ENCODE measurements at regions not wholly inside any gene's neighbourhood (a gene's known extent, or its start where the extent isn't known, plus 50 kb on each side); places are given as distances from the start of the nearest gene placed in this dataset.

DNA sequence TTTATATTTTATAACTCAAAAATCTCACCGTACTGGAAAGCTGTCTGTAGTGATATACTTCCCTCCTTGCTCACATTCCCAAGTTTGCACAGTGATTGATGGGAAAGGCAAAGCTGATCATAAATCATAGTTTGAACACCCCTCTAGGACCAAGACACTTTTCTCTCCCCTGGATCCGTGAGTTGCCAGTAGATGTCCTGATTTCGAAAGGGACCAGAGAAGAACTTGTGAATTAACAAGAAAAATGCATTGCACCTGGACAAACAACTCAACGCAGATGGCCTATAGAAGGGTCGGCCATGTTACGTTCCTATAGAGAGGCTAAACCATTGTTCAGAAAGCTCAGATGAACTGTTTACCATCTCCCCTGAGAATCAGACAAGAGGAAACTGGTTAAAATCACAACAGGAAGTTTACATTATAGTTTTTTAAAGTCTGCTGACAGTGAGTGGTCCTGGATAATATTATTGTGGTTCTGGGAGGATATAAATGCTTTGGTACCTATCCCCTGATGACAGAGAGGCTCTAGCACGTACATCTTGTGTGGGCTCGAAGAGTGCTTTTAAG lies 124.0 kb upstream of the SLC45A1 start:
- no peaks in the 10 kb centered on the region for H3K9me3 ChIP-seq (replicated peaks; ENCODE audit: control insufficient read depth, low read depth, low read length)
- DNase-seq, result no peak
- 58% methylated on average over 4 of the region's 8 CpGs for WGBS (ENCODE audit: insufficient coverage)
- no peaks in the 10 kb centered on the region for H3K36me3 ChIP-seq (ENCODE audit: control insufficient read depth, insufficient read depth, low read length)
- no peak overlapping the region for H3K4me3 ChIP-seq (ENCODE audit: low read length)
- peaks cover 3% of the 10 kb centered on the region for H3K4me1 ChIP-seq (ENCODE audit: control insufficient read depth, insufficient read depth, low read length)
- no peaks in the 10 kb centered on the region for H3K27me3 ChIP-seq (ENCODE audit: control insufficient read depth, insufficient read depth, low read length)
- H3K27ac ChIP-seq (ENCODE audit: low read length), result no peak overlapping the region

- H3K36me3 ChIP-seq (ENCODE audit: control insufficient read depth, insufficient read depth, low read length), result no peaks in the 10 kb centered on the region
- peaks cover 3% of the 10 kb centered on the region for H3K4me1 ChIP-seq (ENCODE audit: control insufficient read depth, insufficient read depth, low read length)
- H3K27ac ChIP-seq (ENCODE audit: low read length), result no peak overlapping the region
- H3K27me3 ChIP-seq (ENCODE audit: control insufficient read depth, insufficient read depth, low read length), result no peaks in the 10 kb centered on the region
- H3K9me3 ChIP-seq (replicated peaks; ENCODE audit: control insufficient read depth, low read depth, low read length), result no peaks in the 10 kb centered on the region
- WGBS (ENCODE audit: insufficient coverage), result 71% methylated on average over 2 of the region's 9 CpGs
- no peak overlapping the region for H3K4me3 ChIP-seq (ENCODE audit: low read length)
- DNase-seq, result no peak
Measured at GRCh38 chr1:8191474-8191873, 126.4 kb upstream of the SLC45A1 start.

DNA sequence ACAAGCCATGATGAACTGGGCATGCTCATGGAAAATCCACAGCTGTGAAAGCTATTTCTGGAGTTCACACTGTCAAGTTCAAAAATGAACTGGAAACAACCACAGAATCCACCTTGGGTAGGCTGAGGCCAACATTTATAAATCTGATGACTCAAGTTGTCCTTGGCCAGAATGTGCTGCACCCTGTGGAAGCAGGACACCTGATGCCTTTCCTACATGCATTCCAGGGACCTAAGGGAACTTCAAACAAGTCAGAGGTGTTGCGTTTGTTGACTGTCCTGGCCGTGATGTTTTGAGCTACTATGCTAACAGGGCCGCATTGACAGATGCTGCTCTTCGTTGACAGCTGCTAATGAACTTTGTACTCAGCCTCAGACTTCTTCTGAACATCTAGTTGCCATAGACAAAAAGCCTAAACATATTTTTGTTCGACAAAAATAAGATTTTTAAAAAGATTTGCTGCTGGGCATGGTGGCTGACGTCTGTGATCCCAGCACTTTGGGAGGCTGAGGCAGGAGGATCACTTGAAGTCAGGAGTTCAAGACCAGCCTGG lies 127.9 kb upstream of the SLC45A1 start:
- no peaks in the 10 kb centered on the region for H3K27me3 ChIP-seq (ENCODE audit: control insufficient read depth, insufficient read depth, low read length)
- 47% methylated on average over 5 of the region's 6 CpGs for WGBS (ENCODE audit: insufficient coverage)
- peaks cover 3% of the 10 kb centered on the region for H3K4me1 ChIP-seq (ENCODE audit: control insufficient read depth, insufficient read depth, low read length)
- DNase-seq, result peak; percentile 75
- no peaks in the 10 kb centered on the region for H3K9me3 ChIP-seq (replicated peaks; ENCODE audit: control insufficient read depth, low read depth, low read length)
- no peaks in the 10 kb centered on the region for H3K36me3 ChIP-seq (ENCODE audit: control insufficient read depth, insufficient read depth, low read length)
- no peak overlapping the region for H3K4me3 ChIP-seq (ENCODE audit: low read length)
- H3K27ac ChIP-seq (ENCODE audit: low read length), result no peak overlapping the region

DNA sequence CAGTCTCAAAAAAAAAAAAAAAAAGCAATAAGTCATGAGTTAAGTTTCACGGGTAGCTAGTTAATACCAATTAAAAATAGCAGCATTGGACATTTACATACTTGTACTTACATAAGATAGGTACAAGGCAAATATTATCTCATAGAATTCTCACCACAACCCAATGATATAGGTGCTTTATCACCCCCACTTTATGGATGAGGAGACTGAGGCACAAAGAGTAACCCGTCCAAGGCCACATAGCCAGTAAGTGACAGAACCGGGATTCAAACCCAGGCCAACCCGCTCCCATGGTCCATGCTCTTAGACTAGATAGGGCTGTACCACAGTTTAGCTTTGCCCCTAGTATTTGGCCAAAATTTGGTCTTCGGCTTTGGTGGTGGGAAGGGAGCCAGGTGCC lies 132.5 kb upstream of the SLC45A1 start:
- Histone ChIP-seq H3K27me3 (ENCODE audit: control insufficient read depth, insufficient read depth, low read length) (no peaks in the 10 kb centered on the region), H3K27ac (ENCODE audit: low read length) (no peak overlapping the region), H3K9me3 (replicated peaks; ENCODE audit: control insufficient read depth, low read depth, low read length) (no peaks in the 10 kb centered on the region), H3K36me3 (ENCODE audit: control insufficient read depth, insufficient read depth, low read length) (no peaks in the 10 kb centered on the region), H3K4me3 (ENCODE audit: low read length) (no peak overlapping the region), H3K4me1 (ENCODE audit: control insufficient read depth, insufficient read depth, low read length) (peaks cover 3% of the 10 kb centered on the region)
- WGBS (ENCODE audit: insufficient coverage), result 100% methylated on average over 1 of the region's 5 CpGs
- DNase-seq, result no peak

DNA sequence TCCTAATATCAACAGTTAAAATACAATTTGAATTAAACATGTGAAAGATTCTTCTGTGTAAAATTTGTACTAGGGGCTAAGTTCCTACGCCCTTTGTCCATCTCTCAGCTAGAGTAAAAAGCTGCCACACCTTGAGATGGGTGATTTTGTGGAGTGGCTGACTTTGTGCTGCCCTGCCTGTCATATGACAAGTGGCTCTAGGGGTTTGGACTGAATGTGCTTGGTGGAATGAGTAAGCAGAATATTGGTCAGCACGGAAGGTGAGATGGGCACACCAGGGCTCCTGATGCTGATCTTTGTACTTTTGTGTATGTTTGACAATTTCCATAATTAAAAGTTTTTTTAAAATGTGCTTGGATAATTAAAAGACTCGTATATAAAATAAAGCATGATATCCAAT lies 133.6 kb upstream of the SLC45A1 start:
- Histone ChIP-seq H3K9me3 (replicated peaks; ENCODE audit: control insufficient read depth, low read depth, low read length) (peaks cover 2% of the 10 kb centered on the region), H3K27me3 (ENCODE audit: control insufficient read depth, insufficient read depth, low read length) (no peaks in the 10 kb centered on the region), H3K36me3 (ENCODE audit: control insufficient read depth, insufficient read depth, low read length) (no peaks in the 10 kb centered on the region), H3K4me1 (ENCODE audit: control insufficient read depth, insufficient read depth, low read length) (no peaks in the 10 kb centered on the region), H3K27ac (ENCODE audit: low read length) (no peak overlapping the region), H3K4me3 (ENCODE audit: low read length) (no peak overlapping the region)
- DNase-seq, result no peak
- 67% methylated on average over 1 of the region's 3 CpGs for WGBS (ENCODE audit: insufficient coverage)

DNA sequence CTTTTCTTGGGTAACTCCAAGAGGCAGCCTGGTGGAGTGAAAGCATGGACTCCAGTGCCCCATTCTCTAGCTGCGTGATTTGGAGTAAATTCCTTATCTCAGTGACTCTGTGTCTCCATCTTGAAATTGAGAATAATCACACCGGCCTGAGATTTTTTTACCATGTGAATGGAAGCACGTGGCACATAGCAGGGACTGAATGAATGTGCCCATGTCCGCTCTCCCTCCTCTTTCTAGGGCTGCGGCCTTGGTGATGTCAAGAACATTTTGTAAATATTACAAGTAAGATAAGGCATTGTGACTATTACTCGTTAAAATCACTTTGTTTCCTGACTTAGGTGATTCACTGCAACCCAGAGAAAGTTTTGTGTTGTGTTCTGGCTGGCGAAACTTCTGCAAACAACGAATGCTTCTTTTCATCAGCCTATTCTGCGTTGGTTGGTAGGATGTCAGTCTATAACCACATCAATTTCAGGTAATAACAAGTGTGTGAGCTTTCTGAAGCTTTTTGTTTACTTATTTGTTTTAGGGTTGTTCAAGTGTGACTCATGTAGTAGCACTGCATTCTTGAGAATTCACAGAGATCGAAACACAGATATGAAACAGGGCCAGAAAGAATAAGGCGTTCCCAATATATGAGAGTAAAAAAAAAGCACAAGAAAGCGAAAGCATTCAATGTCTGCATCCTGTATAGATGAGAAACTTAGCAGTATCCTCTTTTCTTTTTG lies 135.7 kb upstream of the SLC45A1 start:
- Histone ChIP-seq H3K4me3 (ENCODE audit: low read length) (no peak overlapping the region), H3K27ac (ENCODE audit: low read length) (no peak overlapping the region)
- WGBS (ENCODE audit: insufficient coverage), result 79% methylated on average over 4 of the region's 12 CpGs

DNA sequence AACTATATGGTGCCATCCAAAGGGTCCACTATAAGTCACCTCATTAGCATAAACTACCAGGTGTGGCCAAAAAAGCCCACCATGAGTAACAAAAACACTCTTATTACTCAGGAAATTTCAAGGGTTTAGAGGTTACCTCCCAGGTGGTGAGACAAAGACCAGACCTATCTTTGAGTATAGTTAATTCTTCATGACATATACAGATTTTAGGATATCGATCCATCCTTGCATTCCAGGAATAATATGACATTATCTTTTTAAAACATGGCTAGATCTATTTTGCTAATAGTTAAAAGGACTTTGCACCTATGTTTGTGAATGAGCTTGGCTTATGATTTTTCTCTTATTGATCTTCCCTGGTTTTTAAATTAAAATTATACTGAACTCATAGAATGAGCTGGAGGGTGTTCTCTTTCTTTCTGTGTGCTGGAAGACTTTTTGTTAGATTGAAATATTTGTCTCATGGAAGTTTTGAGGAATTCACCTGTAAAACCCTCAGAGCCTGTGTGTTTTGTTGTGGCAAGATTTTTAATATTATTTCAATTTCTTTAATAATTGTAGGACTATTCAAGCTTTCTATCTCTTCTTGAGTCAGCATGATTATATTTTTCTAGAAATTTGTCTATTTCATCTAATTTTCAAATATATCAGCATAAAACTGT lies 138.7 kb upstream of the SLC45A1 start:
- H3K36me3 ChIP-seq (ENCODE audit: control insufficient read depth, insufficient read depth, low read length), result no peaks in the 10 kb centered on the region
- no peak overlapping the region for H3K27ac ChIP-seq (ENCODE audit: low read length)
- DNase-seq, result no peak
- H3K27me3 ChIP-seq (ENCODE audit: control insufficient read depth, insufficient read depth, low read length), result no peaks in the 10 kb centered on the region
- no CpG with 5 or more reads among the region's 1 CpG for WGBS (ENCODE audit: insufficient coverage)
- no peak overlapping the region for H3K4me3 ChIP-seq (ENCODE audit: low read length)
- no peaks in the 10 kb centered on the region for H3K4me1 ChIP-seq (ENCODE audit: control insufficient read depth, insufficient read depth, low read length)
- H3K9me3 ChIP-seq (replicated peaks; ENCODE audit: control insufficient read depth, low read depth, low read length), result peaks cover 10% of the 10 kb centered on the region

More for the DNA sequence above, 135.7 kb upstream of the SLC45A1 start:
- H3K27me3 ChIP-seq (ENCODE audit: control insufficient read depth, insufficient read depth, low read length), result no peaks in the 10 kb centered on the region
- DNase-seq, result no peak
- peaks cover 10% of the 10 kb centered on the region for H3K9me3 ChIP-seq (replicated peaks; ENCODE audit: control insufficient read depth, low read depth, low read length)
- H3K36me3 ChIP-seq (ENCODE audit: control insufficient read depth, insufficient read depth, low read length), result no peaks in the 10 kb centered on the region
- H3K4me1 ChIP-seq (ENCODE audit: control insufficient read depth, insufficient read depth, low read length), result no peaks in the 10 kb centered on the region

GRCh38 chr1:8176279-8176678 lies 141.6 kb upstream of the SLC45A1 start:
- no peak overlapping the region for H3K4me3 ChIP-seq (ENCODE audit: low read length)
- no peak for DNase-seq
- H3K36me3 ChIP-seq (ENCODE audit: control insufficient read depth, insufficient read depth, low read length), result no peaks in the 10 kb centered on the region
- peaks cover 10% of the 10 kb centered on the region for H3K9me3 ChIP-seq (replicated peaks; ENCODE audit: control insufficient read depth, low read depth, low read length)
- H3K4me1 ChIP-seq (ENCODE audit: control insufficient read depth, insufficient read depth, low read length), result peaks cover 2% of the 10 kb centered on the region
- H3K27me3 ChIP-seq (ENCODE audit: control insufficient read depth, insufficient read depth, low read length), result no peaks in the 10 kb centered on the region
- WGBS (ENCODE audit: insufficient coverage), result 80% methylated on average over 1 of the region's 3 CpGs
- no peak overlapping the region for H3K27ac ChIP-seq (ENCODE audit: low read length)

GRCh38 chr1:8174807-8175206 lies 143.1 kb upstream of the SLC45A1 start:
- peaks cover 10% of the 10 kb centered on the region for H3K9me3 ChIP-seq (replicated peaks; ENCODE audit: control insufficient read depth, low read depth, low read length)
- no peak overlapping the region for H3K27ac ChIP-seq (ENCODE audit: low read length)
- no peak overlapping the region for H3K4me3 ChIP-seq (ENCODE audit: low read length)
- H3K4me1 ChIP-seq (ENCODE audit: control insufficient read depth, insufficient read depth, low read length), result peaks cover 8% of the 10 kb centered on the region
- no peaks in the 10 kb centered on the region for H3K27me3 ChIP-seq (ENCODE audit: control insufficient read depth, insufficient read depth, low read length)
- H3K36me3 ChIP-seq (ENCODE audit: control insufficient read depth, insufficient read depth, low read length), result no peaks in the 10 kb centered on the region
- WGBS (ENCODE audit: insufficient coverage), result 61% methylated on average over 4 of the region's 5 CpGs
- no peak for DNase-seq

- no peak overlapping the region for H3K4me3 ChIP-seq (ENCODE audit: low read length)
- no peaks in the 10 kb centered on the region for H3K36me3 ChIP-seq (ENCODE audit: control insufficient read depth, insufficient read depth, low read length)
- peaks cover 19% of the 10 kb centered on the region for H3K4me1 ChIP-seq (ENCODE audit: control insufficient read depth, insufficient read depth, low read length)
- no peak for DNase-seq
- H3K9me3 ChIP-seq (replicated peaks; ENCODE audit: control insufficient read depth, low read depth, low read length), result no peaks in the 10 kb centered on the region
- no peak overlapping the region for H3K27ac ChIP-seq (ENCODE audit: low read length)
- no peaks in the 10 kb centered on the region for H3K27me3 ChIP-seq (ENCODE audit: control insufficient read depth, insufficient read depth, low read length)
- 99% methylated on average over 14 of the region's 14 CpGs for WGBS (ENCODE audit: insufficient coverage)
Measured at GRCh38 chr1:8171751-8172464, 145.8 kb upstream of the ERRFI1 start.
